ENCODE measurements at regions not wholly inside any gene's neighbourhood (a gene's known extent, or its start where the extent isn't known, plus 50 kb on each side); places are given as distances from the start of the nearest gene placed in this dataset.

GRCh38 chr10:130808243-130808642, 503.3 kb downstream of the TCERG1L start:
- H3K4me1 Mint-ChIP-seq = peaks cover 27 to 30% of the 10 kb centered on the region in 2 experiments
- H3K4ac ChIP-seq (ENCODE audit: low read depth, low read length) = no peak overlapping the region
- no peak overlapping the region for H3K14ac ChIP-seq (ENCODE audit: insufficient read depth, low read length)
- H4K20me1 ChIP-seq (ENCODE audit: control insufficient read depth, insufficient read depth, insufficient read length) = peaks cover 3% of the 10 kb centered on the region
- H2BK5ac ChIP-seq (ENCODE audit: insufficient read length, low read length) = no peak overlapping the region
- H3K9me3 Mint-ChIP-seq = no peaks in the 10 kb centered on the region
- no peak overlapping the region for H3T11ph ChIP-seq (ENCODE audit: low read length)
- no peak overlapping the region for H3K27ac ChIP-seq (ENCODE audit: insufficient read length, low read depth, low read length)
- H3K79me1 ChIP-seq (ENCODE audit: insufficient read depth, low read depth, low read length, poor library complexity, severe bottlenecking) = no peaks in the 10 kb centered on the region
- peaks cover 1% of the 10 kb centered on the region; the same call in 1 of the 2 replicates for H3K27me3 Mint-ChIP-seq (ENCODE audit: low read depth)
- no peak overlapping the region for H2AFZ ChIP-seq (ENCODE audit: low read length)
- no peak overlapping the region for H3K27ac Mint-ChIP-seq
- H4K91ac ChIP-seq (ENCODE audit: insufficient read length, low read depth, low read length) = no peak overlapping the region
- H3K23ac ChIP-seq (ENCODE audit: insufficient read length, low read depth, low read length) = no peak overlapping the region
- no peaks in the 10 kb centered on the region for H3K27me3 ChIP-seq (ENCODE audit: insufficient read depth, low read length)
- peaks cover under 1% of the 10 kb centered on the region; the same call in 1 of the 2 replicates for H3K4me1 ChIP-seq (ENCODE audit: insufficient read depth, low read length)
- no peaks in the 10 kb centered on the region for H3K36me3 Mint-ChIP-seq (ENCODE audit: insufficient read depth in 1 of 3, low read depth in 3 of 3)
- H4K5ac ChIP-seq (ENCODE audit: insufficient read length, low read depth, low read length) = no peak overlapping the region
- H2BK120ac ChIP-seq (ENCODE audit: low read depth, low read length, poor library complexity, severe bottlenecking) = no peak overlapping the region
- no peaks in the 10 kb centered on the region for H3K79me2 ChIP-seq (ENCODE audit: insufficient read depth, low read length)
- no CpG with 5 or more reads among the region's 5 CpGs for WGBS (ENCODE audit: extremely low coverage, insufficient read length, low lambda C conversion rate)
- no peak overlapping the region for H2BK15ac ChIP-seq (ENCODE audit: low read depth, low read length)
- H3K18ac ChIP-seq (ENCODE audit: insufficient read length, low read depth, low read length) = no peak overlapping the region
- H2AK5ac ChIP-seq (ENCODE audit: insufficient read length, low read length) = no peak overlapping the region
- H2BK12ac ChIP-seq (ENCODE audit: insufficient read length, low read depth, low read length) = no peak overlapping the region
- no peak overlapping the region for H3K56ac ChIP-seq (ENCODE audit: insufficient read length, low read depth, low read length)
- no peak for DNase-seq
- H2BK20ac ChIP-seq (ENCODE audit: low read depth, low read length, poor library complexity, severe bottlenecking) = no peak overlapping the region
- no peaks in the 10 kb centered on the region for H3K23me2 ChIP-seq (ENCODE audit: insufficient read length, low read depth, low read length, poor library complexity, severe bottlenecking)
- no peak overlapping the region for H3K9ac ChIP-seq (ENCODE audit: extremely low read depth, insufficient read length, low read length)
- no peak overlapping the region for H3K4me3 Mint-ChIP-seq
- TF ChIP-seq CTCF (conservative IDR thresholded peaks at IDR 0.05) = no peak
- H4K8ac ChIP-seq (replicated peaks; ENCODE audit: insufficient read length, low read depth, low read length) = no peak overlapping the region
- H3K4me2 ChIP-seq (ENCODE audit: insufficient read depth, insufficient read length, low read length) = no peak overlapping the region
- H3K9me3 ChIP-seq (ENCODE audit: control insufficient read depth, low read depth, low read length) = no peaks in the 10 kb centered on the region

Measured in H9 (cell line).